ENCODE measurements at regions not wholly inside any gene's neighbourhood (a gene's known extent, or its start where the extent isn't known, plus 50 kb on each side); places are given as distances from the start of the nearest gene placed in this dataset.

GRCh38 chr11:11782532-11783110, 59.2 kb upstream of the USP47 start:
- TF ChIP-seq CTCF (IDR thresholded peaks at IDR 0.05; ENCODE audit: low read depth, low read length, missing control alignments) = no peak
- H3K27me3 ChIP-seq (replicated peaks) = peaks cover 3% of the 10 kb centered on the region
- no peaks in the 10 kb centered on the region for H3K36me3 ChIP-seq (replicated peaks)
- DNase-seq = no peak
- in situ Hi-C loops (cut with HindIII; ENCODE audit: low pct_ligation_motif_present, low sequenced_read_pairs) = no loop called here
- no peak overlapping the region for H3K4me3 ChIP-seq (ENCODE audit: low read depth, low read length)
- H3K27ac ChIP-seq = no peak overlapping the region

GRCh38 chr11:11780858-11781257, 60.9 kb upstream of the USP47 start:
- Histone ChIP-seq H3K36me3 (replicated peaks) (no peaks in the 10 kb centered on the region), H3K4me3 (ENCODE audit: low read depth, low read length) (no peak overlapping the region), H3K27me3 (replicated peaks) (peaks cover 3% of the 10 kb centered on the region), H3K27ac (no peak overlapping the region)
- DNase-seq = no peak
- in situ Hi-C loops (cut with HindIII; ENCODE audit: low pct_ligation_motif_present, low sequenced_read_pairs) = no loop called here
- no peak for TF ChIP-seq CTCF (IDR thresholded peaks at IDR 0.05; ENCODE audit: low read depth, low read length, missing control alignments)

GRCh38 chr11:11779975-11780374, 61.8 kb upstream of the USP47 start:
- in situ Hi-C loops (cut with HindIII; ENCODE audit: low pct_ligation_motif_present, low sequenced_read_pairs) = no loop called here
- peaks cover 4% of the 10 kb centered on the region for H3K27me3 ChIP-seq (replicated peaks)
- H3K27ac ChIP-seq = no peak overlapping the region
- no peak for DNase-seq
- no peaks in the 10 kb centered on the region for H3K36me3 ChIP-seq (replicated peaks)
- no peak for TF ChIP-seq CTCF (IDR thresholded peaks at IDR 0.05; ENCODE audit: low read depth, low read length, missing control alignments)
- no peak overlapping the region for H3K4me3 ChIP-seq (ENCODE audit: low read depth, low read length)

- H3K36me3 ChIP-seq (replicated peaks) = no peaks in the 10 kb centered on the region
- H3K4me3 ChIP-seq (ENCODE audit: low read depth, low read length) = no peak overlapping the region
- TF ChIP-seq CTCF (IDR thresholded peaks at IDR 0.05; ENCODE audit: low read depth, low read length, missing control alignments) = no peak
- no peak overlapping the region for H3K27ac ChIP-seq
- DNase-seq = no peak
- peaks cover 5% of the 10 kb centered on the region for H3K27me3 ChIP-seq (replicated peaks)
- in situ Hi-C loops (cut with HindIII; ENCODE audit: low pct_ligation_motif_present, low sequenced_read_pairs) = no loop called here
These were observed 63.9 kb upstream of the USP47 start for GRCh38 chr11:11777897-11778296.

GRCh38 chr11:11776714-11777113, 65.1 kb upstream of the USP47 start:
- Histone ChIP-seq H3K27ac (no peak overlapping the region), H3K36me3 (replicated peaks) (no peaks in the 10 kb centered on the region), H3K27me3 (replicated peaks) (peaks cover 5% of the 10 kb centered on the region), H3K4me3 (ENCODE audit: low read depth, low read length) (no peak overlapping the region)
- in situ Hi-C loops (cut with HindIII; ENCODE audit: low pct_ligation_motif_present, low sequenced_read_pairs) = no loop called here
- no peak for TF ChIP-seq CTCF (IDR thresholded peaks at IDR 0.05; ENCODE audit: low read depth, low read length, missing control alignments)
- no peak for DNase-seq

- TF ChIP-seq CTCF (IDR thresholded peaks at IDR 0.05; ENCODE audit: low read depth, low read length, missing control alignments) = no peak
- in situ Hi-C loops (cut with HindIII; ENCODE audit: low pct_ligation_motif_present, low sequenced_read_pairs) = no loop called here
- H3K36me3 ChIP-seq (replicated peaks) = no peaks in the 10 kb centered on the region
- no peak overlapping the region for H3K4me3 ChIP-seq (ENCODE audit: low read depth, low read length)
- no peak for DNase-seq
- no peak overlapping the region for H3K27ac ChIP-seq
- H3K27me3 ChIP-seq (replicated peaks) = peaks cover 5% of the 10 kb centered on the region
These were observed 66.8 kb upstream of the USP47 start for GRCh38 chr11:11774928-11775327.
